Upper lobe of left lung (tissue), 6 donors: ENCODE measurements at regions not wholly inside any gene's neighbourhood (a gene's known extent, or its start where the extent isn't known, plus 50 kb on each side); places are given as distances from the start of the nearest gene placed in this dataset.
"Not testable (repeated sequence)": the region's sequence is repeated elsewhere in the genome, so short reads cannot be mapped to it uniquely, and the experiment has no call there.

ENCODE experiments used
- ATAC-seq, 2 donors: fragments of 200-7000 bp; cut with Tn5 transposase; one replicate each; pipeline ENCODE4 v1.9.1; 2022; ENCODE audit warnings: mild to moderate bottlenecking in 2 of 2, moderate library complexity in 2 of 2; ENCODE audit not compliant: low FRiP score in 2 of 2
- DNase-seq, 2 donors: peaks; one replicate each; pipeline ENCODE4 v3.0.0-alpha.2; 2019 to 2020
- H3K27ac ChIP-seq, 4 donors: fragments of 200-600 bp; sonication (generic); one replicate each; pipeline ENCODE4 v1.5.1; 2016 to 2019
- H3K27me3 ChIP-seq, 4 donors: fragments of 200-600 bp; sonication (generic); one replicate each; pipeline ENCODE4 v1.5.1; 2017 to 2019
- H3K36me3 ChIP-seq, 4 donors: fragments of 200-600 bp; sonication (generic); one replicate each; pipeline ENCODE4 v1.5.1; 2016 to 2019
- H3K4me1 ChIP-seq, 4 donors: fragments of 200-600 bp; sonication (generic); one replicate each; pipeline ENCODE4 v1.5.1; 2018 to 2019
- H3K4me3 ChIP-seq, 4 donors: fragments of 200-600 bp; sonication (generic); one replicate each; pipeline ENCODE4 v1.5.1; 2017 to 2019; ENCODE audit warnings: mild to moderate bottlenecking in 2 of 4, moderate library complexity in 1 of 4
- H3K9me3 ChIP-seq, 4 donors: fragments of 200-600 bp; sonication (generic); one replicate each; pipeline ENCODE4 v1.5.1; 2018 to 2019
- EP300 ChIP-seq, 4 donors: sonication (generic); formaldehyde crosslinking; IDR thresholded peaks; one replicate each; pipeline ENCODE4 v1.5.1; 2017; ENCODE audit warnings: antibody characterized with exemption in 4 of 4, control low read depth in 2 of 4
- POLR2A ChIP-seq, 4 donors: fragments of 450-650 bp; IDR thresholded peaks; one replicate each; pipeline ENCODE4 v1.5.1; 2016 to 2017; ENCODE audit warnings: antibody characterized with exemption in 4 of 4, mild to moderate bottlenecking in 2 of 4
- POLR2AphosphoS5 ChIP-seq, 2 donors: sonication (generic); formaldehyde crosslinking; IDR thresholded peaks; one replicate each; pipeline ENCODE4 v1.5.1; 2017; ENCODE audit warnings: antibody characterized with exemption in 2 of 2
- WGBS, 2 donors: methylation state at CpG; one replicate each; pipeline ENCODE4 v1.1.5; 2017 to 2018; 5-methylcytosine and 5-hydroxymethylcytosine counted together
- TF ChIP-seq, protein P1 (sequence below), 6 experiments: fragments of 450-650 bp in 4 of 6; fragments of 200-600 bp in 2 of 6; sonication (generic) in 2 of 6; IDR thresholded peaks; one replicate each; pipeline ENCODE4 v1.5.1; 2016 to 2019; ENCODE audit warnings: antibody characterized with exemption in 6 of 6
- donor health status: DM: no; HTN: no; CAD: no; lungs with moderate emphysema.
- donor health status: DM: no; HTN: yes; CAD: no; lungs with severe emphysema.

GRCh38 chr4:158411269-158411668 is 110.4 kb upstream of the RXFP1 start:
- no peak overlapping the region for H3K4me3 ChIP-seq
- DNase-seq = no peak
- no peaks in the 10 kb centered on the region for H3K36me3 ChIP-seq
- H3K27me3 ChIP-seq = no peaks in the 10 kb centered on the region
- WGBS, 2 donors = 46 to 80% methylated on average over 1 to 2 of the region's 2 CpGs
- TF ChIP-seq, protein P1, sequence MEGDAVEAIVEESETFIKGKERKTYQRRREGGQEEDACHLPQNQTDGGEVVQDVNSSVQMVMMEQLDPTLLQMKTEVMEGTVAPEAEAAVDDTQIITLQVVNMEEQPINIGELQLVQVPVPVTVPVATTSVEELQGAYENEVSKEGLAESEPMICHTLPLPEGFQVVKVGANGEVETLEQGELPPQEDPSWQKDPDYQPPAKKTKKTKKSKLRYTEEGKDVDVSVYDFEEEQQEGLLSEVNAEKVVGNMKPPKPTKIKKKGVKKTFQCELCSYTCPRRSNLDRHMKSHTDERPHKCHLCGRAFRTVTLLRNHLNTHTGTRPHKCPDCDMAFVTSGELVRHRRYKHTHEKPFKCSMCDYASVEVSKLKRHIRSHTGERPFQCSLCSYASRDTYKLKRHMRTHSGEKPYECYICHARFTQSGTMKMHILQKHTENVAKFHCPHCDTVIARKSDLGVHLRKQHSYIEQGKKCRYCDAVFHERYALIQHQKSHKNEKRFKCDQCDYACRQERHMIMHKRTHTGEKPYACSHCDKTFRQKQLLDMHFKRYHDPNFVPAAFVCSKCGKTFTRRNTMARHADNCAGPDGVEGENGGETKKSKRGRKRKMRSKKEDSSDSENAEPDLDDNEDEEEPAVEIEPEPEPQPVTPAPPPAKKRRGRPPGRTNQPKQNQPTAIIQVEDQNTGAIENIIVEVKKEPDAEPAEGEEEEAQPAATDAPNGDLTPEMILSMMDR (IDR thresholded peaks at IDR 0.05) = no peak
- TF ChIP-seq EP300 (IDR thresholded peaks at IDR 0.05) = no peak
- TF ChIP-seq POLR2A (IDR thresholded peaks at IDR 0.05) = no peak
- no peak for TF ChIP-seq POLR2AphosphoS5 (IDR thresholded peaks at IDR 0.05)
- no peak overlapping the region for H3K27ac ChIP-seq
- no peaks in the 10 kb centered on the region for H3K9me3 ChIP-seq
- H3K4me1 ChIP-seq = no peaks in the 10 kb centered on the region
- ATAC-seq = peak in 1 of 2 donors; percentile 55

- not testable (repeated sequence) for H3K36me3 ChIP-seq
- 84 to 95% methylated on average over 4 of the region's 4 CpGs for WGBS, 2 donors
These were observed 103.0 kb upstream of the RXFP1 start for GRCh38 chr4:158418679-158419078.

DNA sequence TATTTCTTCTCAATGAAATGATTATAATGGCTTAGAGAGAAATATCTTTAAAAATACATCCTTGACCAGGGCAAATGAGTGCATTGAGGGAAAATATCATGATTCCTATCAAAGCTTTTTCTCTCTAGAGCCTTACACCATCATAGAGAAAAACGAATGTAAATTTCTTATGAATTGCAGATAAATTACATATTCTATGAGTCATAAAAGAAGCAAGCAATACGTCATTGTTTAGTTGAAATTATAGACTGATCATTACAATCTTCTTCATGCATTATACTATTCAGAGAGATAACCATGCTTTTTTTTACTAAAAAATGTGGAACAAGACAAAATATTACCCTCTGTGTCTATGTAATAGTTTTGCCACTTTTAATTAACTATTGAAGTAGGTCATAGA is 100.9 kb upstream of the RXFP1 start:
- H3K9me3 ChIP-seq = no peaks in the 10 kb centered on the region
- no peak overlapping the region for H3K27ac ChIP-seq
- no peak for DNase-seq
- no peak overlapping the region for H3K4me3 ChIP-seq
- no peak for TF ChIP-seq POLR2A (IDR thresholded peaks at IDR 0.05)
- TF ChIP-seq, protein P1 (IDR thresholded peaks at IDR 0.05) = no peak
- no peak for TF ChIP-seq POLR2AphosphoS5 (IDR thresholded peaks at IDR 0.05)
- no peak for TF ChIP-seq EP300 (IDR thresholded peaks at IDR 0.05)
- no peak for ATAC-seq
- H3K27me3 ChIP-seq = no peaks in the 10 kb centered on the region
- 42 to 57% methylated on average over 2 of the region's 2 CpGs for WGBS, 2 donors
- no peaks in the 10 kb centered on the region for H3K36me3 ChIP-seq
- no peaks in the 10 kb centered on the region for H3K4me1 ChIP-seq

More at GRCh38 chr4:158418679-158419078, 103.0 kb upstream of the RXFP1 start:
- ATAC-seq, H3K27me3 ChIP-seq, H3K4me1 ChIP-seq, H3K4me3 ChIP-seq, DNase-seq, H3K27ac ChIP-seq, H3K9me3 ChIP-seq: not testable (repeated sequence)

- ATAC-seq = no peak
- Histone ChIP-seq H3K27me3 (no peaks in the 10 kb centered on the region), H3K4me1 (no peaks in the 10 kb centered on the region), H3K9me3 (no peaks in the 10 kb centered on the region), H3K27ac (no peak overlapping the region), H3K36me3 (no peaks in the 10 kb centered on the region), H3K4me3 (no peak overlapping the region)
- WGBS, 2 donors = 31 to 32% methylated on average over 1 of the region's 1 CpG
- TF ChIP-seq, protein P1 (IDR thresholded peaks at IDR 0.05) = no peak
- TF ChIP-seq POLR2A (IDR thresholded peaks at IDR 0.05) = no peak
- TF ChIP-seq POLR2AphosphoS5 (IDR thresholded peaks at IDR 0.05) = no peak
- TF ChIP-seq EP300 (IDR thresholded peaks at IDR 0.05) = no peak
- DNase-seq = no peak
These were observed 99.1 kb upstream of the RXFP1 start for GRCh38 chr4:158422546-158422945.

- ATAC-seq = no peak
- no peaks in the 10 kb centered on the region for H3K36me3 ChIP-seq
- no peaks in the 10 kb centered on the region for H3K9me3 ChIP-seq
- no peak overlapping the region for H3K27ac ChIP-seq
- no peaks in the 10 kb centered on the region for H3K27me3 ChIP-seq
- H3K4me1 ChIP-seq = no peaks in the 10 kb centered on the region
- no peak for TF ChIP-seq EP300 (IDR thresholded peaks at IDR 0.05)
- TF ChIP-seq, protein P1 (IDR thresholded peaks at IDR 0.05) = no peak
- no peak overlapping the region for H3K4me3 ChIP-seq
- DNase-seq = no peak
These were observed 93.4 kb upstream of the RXFP1 start for GRCh38 chr4:158428242-158428641.
